Activated CD4-positive, alpha-beta memory T cell treated with anti-CD3 and anti-CD28 coated beads, Interleukin-2, amount 10 ng/mL, durations not matched to agents 7 days and 5 days (primary cell): ENCODE measurements at regions not wholly inside any gene's neighbourhood (a gene's known extent, or its start where the extent isn't known, plus 50 kb on each side); places are given as distances from the start of the nearest gene placed in this dataset.

Experiments used
- CTCF ChIA-PET: fragments of 350-600 bp; sonication (Branson Sonifier 250); formaldehyde crosslinking; loops from one replicate; lab custom pipeline; 2021; ENCODE audit warnings: antibody characterized with exemption, inconsistent platforms; lab: Charles Lee
- POLR2A ChIA-PET: fragments of 350-600 bp; sonication (Branson Sonifier 250); formaldehyde crosslinking; loops from one replicate; lab custom pipeline; 2021; ENCODE audit warnings: antibody characterized with exemption; lab: Charles Lee
- DNase-seq: peaks from one replicate; pipeline ENCODE4 v3.0.0-alpha.2; 2020
- H3K27ac Mint-ChIP-seq: one replicate; pipeline ENCODE4 v1.8.0; 2021; ENCODE audit warnings: mild to moderate bottlenecking, mixed read lengths
- H3K27me3 Mint-ChIP-seq: one replicate; pipeline ENCODE4 v1.8.0; 2021; ENCODE audit warnings: mixed read lengths
- H3K36me3 Mint-ChIP-seq: one replicate; pipeline ENCODE4 v1.8.0; 2021; ENCODE audit warnings: low read depth, mixed read lengths
- H3K4me1 Mint-ChIP-seq: one replicate; pipeline ENCODE4 v1.8.0; 2021; ENCODE audit warnings: mixed read lengths
- H3K4me3 Mint-ChIP-seq: one replicate; pipeline ENCODE4 v1.8.0; 2021; ENCODE audit warnings: mild to moderate bottlenecking, mixed read lengths
- H3K9me3 Mint-ChIP-seq: one replicate; pipeline ENCODE4 v1.8.0; 2021; ENCODE audit warnings: mixed read lengths

GRCh38 chr9:7894231-7894630 lies 94.7 kb upstream of the DMAC1 start:
- no peak for DNase-seq
- no peaks in the 10 kb centered on the region for H3K4me1 Mint-ChIP-seq
- peaks cover 7% of the 10 kb centered on the region for H3K9me3 Mint-ChIP-seq
- POLR2A ChIA-PET, result no interaction called here
- H3K36me3 Mint-ChIP-seq, result no peaks in the 10 kb centered on the region
- H3K4me3 Mint-ChIP-seq, result no peak overlapping the region
- no peak overlapping the region for H3K27ac Mint-ChIP-seq
- CTCF ChIA-PET, result no interaction called here
- no peaks in the 10 kb centered on the region for H3K27me3 Mint-ChIP-seq

GRCh38 chr9:7892975-7893374 lies 93.4 kb upstream of the DMAC1 start:
- no peak overlapping the region for H3K4me3 Mint-ChIP-seq
- ChIA-PET CTCF (no interaction called here), POLR2A (no interaction called here)
- DNase-seq, result no peak
- H3K36me3 Mint-ChIP-seq, result no peaks in the 10 kb centered on the region
- peaks cover 7% of the 10 kb centered on the region for H3K9me3 Mint-ChIP-seq
- no peaks in the 10 kb centered on the region for H3K27me3 Mint-ChIP-seq
- no peak overlapping the region for H3K27ac Mint-ChIP-seq
- H3K4me1 Mint-ChIP-seq, result no peaks in the 10 kb centered on the region

GRCh38 chr9:7879551-7880245 lies 80.1 kb upstream of the DMAC1 start:
- POLR2A ChIA-PET, result interaction anchor here (1.3 kb wide), 1 partner anchor 10 kb away, joined by 5 read pairs; no protein-coding TSS in a partner anchor
- Mint-ChIP-seq H3K9me3 (peaks cover 29% of the 10 kb centered on the region), H3K4me1 (peaks cover 15% of the 10 kb centered on the region), H3K27ac (peak overlapping the region; percentile 47), H3K36me3 (no peaks in the 10 kb centered on the region), H3K4me3 (no peak overlapping the region), H3K27me3 (no peaks in the 10 kb centered on the region)
- CTCF ChIA-PET, result interaction anchor here (1.1 kb wide), 1 partner anchor 35 kb away, joined by 3 read pairs; no protein-coding TSS in a partner anchor
- DNase-seq, result peak; percentile 52

GRCh38 chr9:7871977-7872730 lies 72.6 kb upstream of the DMAC1 start:
- Mint-ChIP-seq H3K4me1 (peaks cover 1% of the 10 kb centered on the region), H3K27ac (peak overlapping the region; percentile 24), H3K4me3 (no peak overlapping the region), H3K36me3 (no peaks in the 10 kb centered on the region), H3K9me3 (peaks cover 12% of the 10 kb centered on the region), H3K27me3 (no peaks in the 10 kb centered on the region)
- no peak for DNase-seq
- ChIA-PET CTCF (interaction anchor here (1.0 kb wide), 1 partner anchor 11 kb away, joined by 3 read pairs; no protein-coding TSS in a partner anchor), POLR2A (no interaction called here)

DNA sequence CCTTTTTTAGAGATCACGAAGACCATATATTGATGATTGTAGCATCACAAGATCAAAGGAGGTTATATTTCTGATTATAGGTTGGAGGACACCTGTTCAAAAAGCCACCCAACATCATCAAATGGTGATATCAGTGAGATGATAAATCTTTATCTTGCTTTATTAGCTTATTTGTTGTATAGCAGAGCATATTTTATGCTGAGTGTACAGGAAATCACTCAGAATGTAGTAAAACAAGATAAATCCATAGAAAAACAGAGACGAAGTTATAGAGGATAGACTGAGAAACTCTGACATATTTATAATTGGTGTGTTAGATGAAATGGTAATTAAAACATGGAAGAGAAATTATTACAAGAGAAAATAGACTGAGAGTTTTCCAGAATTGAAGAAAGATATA lies 69.8 kb upstream of the DMAC1 start:
- H3K4me1 Mint-ChIP-seq, result peaks cover 1% of the 10 kb centered on the region
- H3K9me3 Mint-ChIP-seq, result peaks cover 3% of the 10 kb centered on the region
- no peak overlapping the region for H3K27ac Mint-ChIP-seq
- POLR2A ChIA-PET, result no interaction called here
- no peaks in the 10 kb centered on the region for H3K36me3 Mint-ChIP-seq
- CTCF ChIA-PET, result no interaction called here
- no peak overlapping the region for H3K4me3 Mint-ChIP-seq
- no peak for DNase-seq
- H3K27me3 Mint-ChIP-seq, result no peaks in the 10 kb centered on the region

DNA sequence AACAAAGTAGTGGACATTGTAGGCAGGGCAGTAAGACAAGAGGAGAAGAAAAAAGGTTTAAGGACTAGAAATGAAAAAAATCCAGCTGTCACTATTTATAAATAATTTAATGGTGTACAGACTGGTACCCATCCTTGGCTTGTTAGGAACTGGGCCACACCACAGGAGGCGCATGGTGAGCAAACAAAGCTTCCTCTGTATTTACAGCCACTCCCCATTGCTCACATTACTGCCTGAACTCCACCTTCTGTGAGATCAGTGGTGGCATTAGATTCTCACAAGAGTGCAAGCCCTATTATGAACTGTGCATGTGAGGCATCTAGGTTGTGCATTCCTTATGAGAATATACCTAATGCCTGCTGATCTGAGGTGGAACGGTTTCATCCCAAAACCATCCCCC lies 62.6 kb upstream of the DMAC1 start:
- H3K36me3 Mint-ChIP-seq, result no peaks in the 10 kb centered on the region
- H3K9me3 Mint-ChIP-seq, result no peaks in the 10 kb centered on the region
- H3K4me1 Mint-ChIP-seq, result no peaks in the 10 kb centered on the region
- no peak overlapping the region for H3K4me3 Mint-ChIP-seq
- no peak for DNase-seq
- no peaks in the 10 kb centered on the region for H3K27me3 Mint-ChIP-seq
- H3K27ac Mint-ChIP-seq, result no peak overlapping the region
- CTCF ChIA-PET, result no interaction called here
- POLR2A ChIA-PET, result no interaction called here

DNA sequence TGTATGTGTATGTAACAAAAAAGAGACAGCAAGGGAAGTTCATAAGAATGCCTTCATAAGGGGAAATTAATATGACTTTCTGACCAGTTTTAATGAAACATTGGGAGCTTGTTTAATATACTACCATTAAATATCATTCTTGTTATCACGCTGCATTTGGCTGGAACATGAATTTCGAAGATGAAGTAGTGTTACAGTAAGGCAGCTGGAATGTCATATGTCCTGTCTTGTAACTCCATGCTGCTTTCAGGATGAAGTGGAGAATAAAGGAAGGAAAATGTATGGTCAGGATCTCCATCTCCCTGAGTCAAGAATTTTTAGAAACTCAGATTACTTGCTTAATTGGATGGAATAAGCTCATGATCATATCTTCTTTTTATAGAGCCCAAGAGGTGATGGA lies 61.5 kb upstream of the DMAC1 start:
- Mint-ChIP-seq H3K36me3 (no peaks in the 10 kb centered on the region), H3K4me1 (no peaks in the 10 kb centered on the region), H3K27ac (no peak overlapping the region), H3K4me3 (no peak overlapping the region), H3K27me3 (no peaks in the 10 kb centered on the region), H3K9me3 (no peaks in the 10 kb centered on the region)
- ChIA-PET POLR2A (no interaction called here), CTCF (interaction anchor here (1.0 to 1.2 kb wide), 2 partner anchors 11 to 16 kb away, joined by 3 to 4 read pairs; no protein-coding TSS in a partner anchor)
- DNase-seq, result no peak

DNA sequence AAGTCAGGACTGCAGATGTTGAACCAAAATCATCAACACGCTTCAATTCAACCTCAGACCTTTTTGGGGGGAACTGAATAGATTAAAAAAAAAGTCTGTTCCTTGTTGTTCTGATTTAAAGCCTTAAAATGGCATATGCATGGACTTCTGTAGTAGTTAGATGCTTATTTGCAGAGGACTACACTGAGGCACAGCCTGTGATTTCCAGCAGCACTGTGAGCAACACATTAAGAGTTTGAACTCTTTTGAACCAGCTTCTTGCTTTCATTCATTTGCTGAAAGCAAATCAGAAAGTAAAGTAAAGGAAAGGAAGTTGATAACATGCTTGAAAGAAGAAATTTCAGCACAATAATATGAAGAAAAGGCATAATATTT lies 60.7 kb upstream of the DMAC1 start:
- DNase-seq, result no peak
- no peak overlapping the region for H3K4me3 Mint-ChIP-seq
- POLR2A ChIA-PET, result no interaction called here
- H3K4me1 Mint-ChIP-seq, result no peaks in the 10 kb centered on the region
- no peaks in the 10 kb centered on the region for H3K9me3 Mint-ChIP-seq
- no peaks in the 10 kb centered on the region for H3K27me3 Mint-ChIP-seq
- H3K27ac Mint-ChIP-seq, result no peak overlapping the region
- H3K36me3 Mint-ChIP-seq, result no peaks in the 10 kb centered on the region
- CTCF ChIA-PET, result no interaction called here

DNA sequence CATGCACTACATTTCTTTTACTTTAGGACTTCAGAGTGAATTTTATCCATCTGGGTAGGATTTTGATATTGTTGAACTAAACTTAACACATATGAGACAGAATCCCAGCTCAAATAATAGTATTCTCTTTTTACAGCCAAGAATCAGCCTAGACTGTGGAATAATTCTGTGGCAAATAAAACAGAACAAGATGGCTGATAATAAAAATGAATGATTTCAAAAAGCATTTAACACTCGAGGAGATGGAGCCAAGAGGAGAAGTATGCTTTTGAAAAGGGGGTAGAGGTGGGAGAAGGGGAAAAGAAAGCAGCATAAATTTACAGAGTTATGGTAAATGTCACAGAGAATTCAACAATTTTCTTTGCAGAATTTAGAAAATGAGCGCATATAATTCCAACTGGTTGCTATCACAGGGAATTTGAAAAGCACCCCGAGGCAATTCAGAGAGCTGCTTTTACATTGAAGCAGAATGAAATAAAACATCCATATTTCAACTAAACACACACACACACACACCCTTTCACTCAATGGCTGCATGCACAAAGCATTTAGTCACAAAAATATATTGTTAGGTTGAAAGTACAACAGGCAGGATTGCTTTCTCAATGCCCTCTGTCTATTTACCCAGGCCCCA lies 60.2 kb upstream of the DMAC1 start:
- DNase-seq, result no peak
- H3K27me3 Mint-ChIP-seq, result no peaks in the 10 kb centered on the region
- no peaks in the 10 kb centered on the region for H3K4me1 Mint-ChIP-seq

GRCh38 chr9:7858166-7858565 lies 58.6 kb upstream of the DMAC1 start:
- Mint-ChIP-seq H3K4me3 (no peak overlapping the region), H3K27me3 (no peaks in the 10 kb centered on the region), H3K27ac (no peak overlapping the region), H3K36me3 (no peaks in the 10 kb centered on the region), H3K9me3 (no peaks in the 10 kb centered on the region), H3K4me1 (no peaks in the 10 kb centered on the region)
- CTCF ChIA-PET, result no interaction called here
- no peak for DNase-seq
- POLR2A ChIA-PET, result no interaction called here

More for the DNA sequence above, 60.2 kb upstream of the DMAC1 start:
- no peaks in the 10 kb centered on the region for H3K36me3 Mint-ChIP-seq
- ChIA-PET POLR2A (no interaction called here), CTCF (no interaction called here)
- no peaks in the 10 kb centered on the region for H3K9me3 Mint-ChIP-seq
- H3K4me3 Mint-ChIP-seq, result no peak overlapping the region
- no peak overlapping the region for H3K27ac Mint-ChIP-seq

DNA sequence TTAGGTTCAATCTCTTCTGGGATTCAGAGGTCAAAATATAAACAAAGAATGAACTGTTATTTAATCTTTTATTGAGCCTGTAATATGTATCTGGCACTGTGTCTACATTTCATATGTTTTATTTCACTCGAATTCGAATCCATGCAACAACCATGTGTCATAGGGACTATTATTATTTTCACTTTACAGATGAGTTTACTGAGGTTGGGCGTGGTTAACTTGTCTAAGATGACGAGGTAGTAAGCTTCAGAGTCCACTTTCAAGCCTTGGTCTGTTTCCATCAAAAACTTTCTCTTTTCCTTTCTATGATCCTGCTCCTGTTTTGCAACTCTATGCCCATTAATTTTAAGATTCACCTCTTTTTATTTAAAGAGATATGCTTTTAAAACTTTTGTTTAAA lies 55.2 kb upstream of the DMAC1 start:
- ChIA-PET POLR2A (no interaction called here), CTCF (no interaction called here)
- no peaks in the 10 kb centered on the region for H3K4me1 Mint-ChIP-seq

More for the DNA sequence above, 55.2 kb upstream of the DMAC1 start:
- no peak overlapping the region for H3K27ac Mint-ChIP-seq
- H3K9me3 Mint-ChIP-seq, result no peaks in the 10 kb centered on the region
- no peaks in the 10 kb centered on the region for H3K36me3 Mint-ChIP-seq
- no peaks in the 10 kb centered on the region for H3K27me3 Mint-ChIP-seq
- DNase-seq, result no peak
- H3K4me3 Mint-ChIP-seq, result no peak overlapping the region
